NT2/D1 (cell line): ENCODE measurements at regions not wholly inside any gene's neighbourhood (a gene's known extent, or its start where the extent isn't known, plus 50 kb on each side); places are given as distances from the start of the nearest gene placed in this dataset.

Source experiments
- DNase-seq: peaks from one replicate; pipeline ENCODE4 v3.0.0-alpha.2; 2011; ENCODE audit warnings: low read depth, low spot score
- H3K27me3 ChIP-seq: 2 replicates; pipeline ENCODE4 v1.6.0; 2011; ENCODE audit warnings: mild to moderate bottlenecking; ENCODE audit not compliant: insufficient read length, insufficient read depth
- H3K36me3 ChIP-seq: 2 replicates; pipeline ENCODE4 v1.6.1; 2011; ENCODE audit warnings: mild to moderate bottlenecking, low read length, mixed read lengths; ENCODE audit not compliant: insufficient read depth, insufficient read length
- H3K4me1 ChIP-seq: 2 replicates; pipeline ENCODE4 v1.5.1; 2011; ENCODE audit not compliant: insufficient read depth, insufficient read length
- H3K4me3 ChIP-seq: 2 replicates; pipeline ENCODE4 v1.5.1; 2011; ENCODE audit warnings: low read depth; ENCODE audit not compliant: insufficient read length
- H3K9ac ChIP-seq: 2 replicates; pipeline ENCODE4 v1.6.0; 2011; ENCODE audit warnings: low read depth; ENCODE audit not compliant: insufficient read length
- H3K9me3 ChIP-seq: 2 replicates; pipeline ENCODE4 v1.5.1; 2011; ENCODE audit warnings: mild to moderate bottlenecking, low read length; ENCODE audit not compliant: insufficient read depth
- SUZ12 ChIP-seq: IDR thresholded peaks from 2 replicates; pipeline ENCODE4 v1.6.1; 2011; ENCODE audit not compliant: insufficient read length, insufficient read depth; ENCODE audit errors: extremely low read depth
- YY1 ChIP-seq: IDR thresholded peaks from 2 replicates; pipeline ENCODE4 v1.6.1; 2011; ENCODE audit not compliant: insufficient read length, insufficient read depth
- ZNF274 ChIP-seq: IDR thresholded peaks from 2 replicates; pipeline ENCODE4 v1.6.1; 2011; ENCODE audit warnings: mild to moderate bottlenecking, low read depth, low read length

DNA sequence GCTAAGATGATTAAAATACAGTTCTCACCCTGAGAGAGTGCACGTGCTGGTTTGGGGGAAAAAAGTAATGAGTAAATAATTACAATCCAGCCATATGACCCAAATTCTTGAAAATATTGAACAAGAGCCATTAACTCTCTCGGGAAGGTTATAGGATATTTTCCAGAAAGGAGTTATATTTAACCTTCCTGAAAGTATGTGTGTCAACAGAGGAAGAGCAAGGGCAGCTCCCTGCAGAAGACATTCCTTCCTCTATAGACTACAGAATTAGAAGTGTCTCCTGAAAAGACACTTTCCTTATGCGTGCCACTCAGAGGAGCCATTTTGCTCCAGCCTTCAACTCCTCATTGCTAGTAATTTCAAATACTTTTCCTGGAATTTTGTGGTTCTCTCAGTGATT lies 648.7 kb downstream of the USP25 start:
- Histone ChIP-seq H3K4me3 (no peak overlapping the region), H3K27me3 (no peaks in the 10 kb centered on the region), H3K36me3 (no peaks in the 10 kb centered on the region), H3K9ac (no peak overlapping the region), H3K4me1 (no peaks in the 10 kb centered on the region), H3K9me3 (no peaks in the 10 kb centered on the region)
- DNase-seq, result no peak
- TF ChIP-seq SUZ12, result no peak
- TF ChIP-seq YY1, result no peak
- no peak for TF ChIP-seq ZNF274

GRCh38 chr21:16388291-16388690 lies 658.5 kb downstream of the USP25 start:
- no peaks in the 10 kb centered on the region for H3K9me3 ChIP-seq
- H3K36me3 ChIP-seq, result no peaks in the 10 kb centered on the region
- no peaks in the 10 kb centered on the region for H3K4me1 ChIP-seq
- H3K9ac ChIP-seq, result no peak overlapping the region
- TF ChIP-seq YY1 (no peak), ZNF274 (no peak), SUZ12 (no peak)
- no peak for DNase-seq
- H3K27me3 ChIP-seq, result no peaks in the 10 kb centered on the region
- H3K4me3 ChIP-seq, result no peak overlapping the region

DNA sequence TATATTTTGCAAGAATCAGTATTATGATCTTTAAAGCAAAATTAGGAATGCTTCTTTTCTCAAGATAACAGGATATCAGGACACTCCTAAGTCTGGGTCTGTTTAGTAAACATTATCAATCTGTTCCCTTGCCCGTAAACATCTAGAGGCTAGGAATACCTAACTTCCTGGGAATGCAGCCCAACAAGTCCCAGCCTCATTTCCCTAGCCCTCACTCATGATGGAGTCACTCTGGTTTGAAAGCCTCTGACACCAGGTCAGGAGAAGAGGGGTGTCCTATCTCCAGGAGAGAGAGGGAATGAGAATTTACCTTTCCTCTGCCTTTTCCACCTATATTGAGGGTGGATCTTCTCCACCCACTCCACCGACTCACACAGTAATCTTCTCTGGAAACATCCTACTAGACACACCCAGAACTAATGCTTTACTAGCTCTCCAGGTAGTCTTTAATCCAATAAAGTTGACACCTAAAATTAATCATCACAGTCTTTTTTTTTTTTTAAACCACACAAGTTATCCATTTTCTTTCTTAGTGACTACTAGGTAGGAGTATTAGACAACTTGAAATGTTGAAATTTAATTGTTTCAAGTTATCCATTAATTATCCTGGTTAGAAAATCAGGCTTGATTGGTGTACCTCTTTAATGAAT lies 659.3 kb downstream of the USP25 start:
- TF ChIP-seq SUZ12 (no peak), YY1 (no peak), ZNF274 (no peak)
- no peak for DNase-seq
- H3K9me3 ChIP-seq, result no peaks in the 10 kb centered on the region
- no peaks in the 10 kb centered on the region for H3K36me3 ChIP-seq
- H3K9ac ChIP-seq, result no peak overlapping the region
- H3K27me3 ChIP-seq, result no peaks in the 10 kb centered on the region
- H3K4me3 ChIP-seq, result no peak overlapping the region
- no peaks in the 10 kb centered on the region for H3K4me1 ChIP-seq

DNA sequence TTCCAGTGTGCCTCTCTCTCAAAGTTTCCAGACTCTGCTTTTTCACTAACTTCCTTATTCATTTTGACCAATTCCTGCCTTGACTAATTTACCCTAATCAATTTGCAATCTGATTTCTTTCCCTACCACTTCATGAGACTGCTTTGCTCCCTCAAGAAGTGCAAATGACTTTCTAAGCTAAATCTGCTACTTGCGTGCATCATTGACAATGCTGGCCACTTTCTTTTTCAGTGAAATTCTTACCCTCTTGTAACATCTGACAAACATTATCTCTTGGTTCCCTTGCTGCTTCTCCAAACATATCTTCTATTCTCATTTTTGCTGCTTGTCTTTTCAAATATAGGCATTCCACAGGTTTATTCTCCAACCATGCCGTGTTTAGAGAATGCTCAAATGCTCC lies 659.9 kb downstream of the USP25 start:
- no peak overlapping the region for H3K4me3 ChIP-seq
- no peaks in the 10 kb centered on the region for H3K9me3 ChIP-seq
- no peaks in the 10 kb centered on the region for H3K4me1 ChIP-seq
- H3K9ac ChIP-seq, result no peak overlapping the region
- no peak for TF ChIP-seq SUZ12
- TF ChIP-seq ZNF274, result no peak
- no peak for TF ChIP-seq YY1
- H3K27me3 ChIP-seq, result no peaks in the 10 kb centered on the region
- no peak for DNase-seq
- H3K36me3 ChIP-seq, result no peaks in the 10 kb centered on the region

- DNase-seq, result no peak
- TF ChIP-seq SUZ12 (no peak), YY1 (no peak), ZNF274 (no peak)
Measured at GRCh38 chr21:16395285-16395684, 665.5 kb downstream of the USP25 start.

GRCh38 chr21:16402752-16403151 lies 673.0 kb downstream of the USP25 start:
- peaks cover 2% of the 10 kb centered on the region; the same call in 1 of the 2 replicates for H3K9me3 ChIP-seq
- H3K9ac ChIP-seq, result no peak overlapping the region
- H3K36me3 ChIP-seq, result no peaks in the 10 kb centered on the region
- no peaks in the 10 kb centered on the region for H3K4me1 ChIP-seq
- no peak overlapping the region for H3K4me3 ChIP-seq
- DNase-seq, result no peak
- TF ChIP-seq YY1, result no peak
- no peak for TF ChIP-seq SUZ12
- no peak for TF ChIP-seq ZNF274
- no peaks in the 10 kb centered on the region for H3K27me3 ChIP-seq

More at GRCh38 chr21:16395285-16395684, 665.5 kb downstream of the USP25 start:
- Histone ChIP-seq H3K4me3 (no peak overlapping the region), H3K27me3 (no peaks in the 10 kb centered on the region), H3K9ac (no peak overlapping the region), H3K9me3 (peaks cover 9% of the 10 kb centered on the region; the same call in 1 of the 2 replicates), H3K4me1 (no peaks in the 10 kb centered on the region), H3K36me3 (no peaks in the 10 kb centered on the region)

GRCh38 chr21:16404776-16405175 lies 675.0 kb downstream of the USP25 start:
- Histone ChIP-seq H3K4me1 (no peaks in the 10 kb centered on the region), H3K9me3 (no peaks in the 10 kb centered on the region), H3K9ac (no peak overlapping the region), H3K4me3 (no peak overlapping the region), H3K36me3 (no peaks in the 10 kb centered on the region), H3K27me3 (no peaks in the 10 kb centered on the region)
- TF ChIP-seq ZNF274, result no peak
- TF ChIP-seq YY1, result no peak
- TF ChIP-seq SUZ12, result no peak
- no peak for DNase-seq

- Histone ChIP-seq H3K4me1 (no peaks in the 10 kb centered on the region), H3K27me3 (no peaks in the 10 kb centered on the region), H3K9me3 (no peaks in the 10 kb centered on the region), H3K36me3 (no peaks in the 10 kb centered on the region), H3K9ac (no peak overlapping the region), H3K4me3 (no peak overlapping the region)
- DNase-seq, result no peak
- TF ChIP-seq SUZ12, result no peak
- TF ChIP-seq ZNF274, result no peak
- no peak for TF ChIP-seq YY1
Measured at GRCh38 chr21:16406355-16406754, 676.6 kb downstream of the USP25 start.
